HG03571 (cell line): ENCODE measurements at regions not wholly inside any gene's neighbourhood (a gene's known extent, or its start where the extent isn't known, plus 50 kb on each side); places are given as distances from the start of the nearest gene placed in this dataset.

Source experiments
- ATAC-seq: cut with Tn5 transposase; IDR thresholded peaks from one replicate; pipeline ENCODE4 v1.9.1; 2021; ENCODE audit not compliant: unreplicated experiment

DNA sequence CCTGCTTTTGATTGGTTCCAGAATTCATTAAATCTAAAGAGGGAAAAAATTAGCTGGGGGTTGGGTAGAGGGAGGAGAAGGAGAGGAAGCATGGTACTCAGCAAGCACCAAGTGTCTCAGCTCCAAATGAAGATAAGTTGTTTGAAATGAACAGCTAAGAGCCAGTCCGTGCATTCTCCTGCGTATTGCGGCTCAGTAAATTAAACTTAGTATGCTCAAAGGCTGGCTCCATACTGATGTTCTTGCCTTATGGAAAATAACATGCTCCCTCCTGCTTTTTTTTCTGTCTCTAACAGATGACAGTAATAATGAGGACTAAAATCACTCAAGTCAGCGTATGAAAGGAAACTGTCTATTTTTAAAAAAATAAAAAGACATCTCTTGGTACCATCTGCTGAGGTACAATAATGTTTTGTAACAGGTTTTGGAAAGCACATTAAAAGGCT lies 161.0 kb downstream of the SPATA31D1 start:
- ATAC-seq = no peak

DNA sequence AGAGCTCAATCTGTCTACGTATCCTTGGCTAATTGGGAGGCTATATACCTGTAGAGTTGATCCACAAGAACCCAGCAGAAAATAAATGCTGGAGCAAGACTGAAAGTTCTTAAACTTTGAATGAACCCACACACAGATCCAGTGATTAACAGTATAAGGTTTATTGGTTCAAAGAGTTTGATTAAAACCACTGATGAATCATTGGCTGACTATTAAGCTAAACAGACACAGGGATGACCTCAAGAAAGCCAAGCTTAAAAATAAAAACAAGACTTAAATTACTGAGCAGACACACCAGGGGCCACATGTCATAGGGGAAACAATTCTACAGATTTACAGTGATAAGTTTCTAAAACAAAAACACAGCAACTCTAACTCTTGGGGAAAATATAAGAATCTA lies 163.6 kb downstream of the SPATA31D1 start:
- no peak for ATAC-seq

DNA sequence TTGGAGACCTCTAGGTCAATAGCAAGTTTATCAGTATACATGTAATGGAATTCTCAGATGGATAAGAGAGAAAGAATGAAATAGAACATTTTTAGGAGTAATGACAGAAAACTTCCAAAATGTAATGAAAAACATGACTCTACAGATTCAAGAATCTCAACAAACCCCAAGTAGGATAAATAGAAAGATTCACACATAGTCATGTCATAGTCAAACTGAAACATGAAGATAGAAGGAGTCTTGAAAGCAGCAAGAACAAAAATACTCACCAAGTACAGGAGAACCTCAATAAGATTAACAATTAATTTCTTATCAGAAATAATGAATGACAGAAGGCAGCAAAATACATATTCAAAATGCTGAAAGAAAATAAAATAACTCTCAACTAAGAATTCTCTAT lies 164.5 kb downstream of the SPATA31D1 start:
- ATAC-seq = peak; percentile 61

DNA sequence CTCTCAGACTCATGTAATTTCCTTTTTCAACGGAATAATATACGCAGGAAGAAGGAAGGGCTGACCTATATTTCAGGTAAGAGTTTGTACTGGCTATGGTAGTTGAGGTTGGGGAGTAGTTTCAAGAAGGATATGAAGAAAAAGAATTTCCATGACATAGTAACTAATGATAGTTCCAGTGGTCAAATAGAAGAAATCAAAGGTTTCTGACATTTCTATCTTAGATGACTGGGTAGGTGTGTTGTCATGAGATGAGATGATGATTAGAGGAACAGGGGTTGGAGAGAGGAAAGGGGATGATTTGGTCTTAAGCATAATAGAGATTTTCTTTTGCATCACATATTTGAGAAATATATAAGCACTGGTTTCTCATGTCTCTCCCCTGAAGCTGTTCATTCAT lies 166.0 kb downstream of the SPATA31D1 start:
- no peak for ATAC-seq

DNA sequence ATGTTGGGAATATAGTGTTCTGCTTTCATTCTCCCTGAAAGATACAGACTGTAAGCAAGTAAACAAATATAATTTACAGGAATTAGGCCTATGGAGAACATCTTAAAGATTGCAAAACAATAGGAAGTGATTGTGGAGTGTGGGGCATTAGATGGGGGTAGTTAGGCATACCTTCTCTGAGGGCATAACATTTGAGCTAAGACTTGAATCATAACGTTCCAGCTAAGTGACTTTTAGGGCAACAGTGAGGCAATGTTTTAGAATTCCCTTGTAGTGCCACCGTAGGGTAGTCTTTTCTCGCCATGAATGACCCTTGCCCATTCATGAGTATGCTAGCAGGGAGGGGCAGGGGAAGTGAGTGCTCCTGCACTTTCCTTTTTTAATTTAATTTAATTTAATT lies 173.3 kb downstream of the SPATA31D1 start:
- ATAC-seq = no peak

DNA sequence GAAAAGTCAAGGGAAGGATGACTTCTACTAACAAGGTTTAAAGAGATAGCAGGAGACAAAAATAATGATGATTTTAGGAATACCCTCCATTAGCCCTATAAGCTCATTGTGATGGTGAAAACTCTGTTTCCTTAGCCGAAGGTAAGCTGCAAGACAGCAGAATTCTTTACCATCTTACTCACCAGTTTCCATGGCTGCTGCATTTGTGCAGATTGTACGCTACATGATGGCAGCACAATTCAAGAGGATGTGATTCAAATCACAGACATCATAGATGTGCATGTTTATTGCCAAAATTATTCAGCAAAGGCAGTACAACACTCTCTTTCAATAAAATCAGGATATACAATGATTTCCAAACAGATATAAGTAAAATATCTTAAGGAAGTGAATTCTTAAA lies 175.6 kb downstream of the SPATA31D1 start:
- ATAC-seq = no peak

DNA sequence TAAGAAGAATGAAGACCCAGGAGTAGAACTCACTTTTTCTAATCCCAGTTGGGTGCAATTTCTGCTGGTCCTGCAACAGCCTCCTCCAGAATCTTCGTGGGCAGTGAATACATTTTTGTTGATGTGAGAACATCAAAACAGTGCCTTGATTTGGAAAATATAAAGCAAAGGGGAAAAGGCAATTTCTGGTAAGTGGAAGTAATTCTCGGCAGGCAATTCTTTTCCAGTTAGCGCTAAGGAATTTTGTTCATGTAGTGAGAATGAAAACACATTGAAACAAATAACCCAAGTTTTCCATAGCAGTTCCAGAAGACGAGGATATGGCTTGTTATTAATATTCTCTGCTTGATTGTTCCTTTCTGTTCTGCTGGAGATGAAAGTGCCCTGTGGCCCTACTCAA lies 178.7 kb downstream of the SPATA31D1 start:
- ATAC-seq = no peak

DNA sequence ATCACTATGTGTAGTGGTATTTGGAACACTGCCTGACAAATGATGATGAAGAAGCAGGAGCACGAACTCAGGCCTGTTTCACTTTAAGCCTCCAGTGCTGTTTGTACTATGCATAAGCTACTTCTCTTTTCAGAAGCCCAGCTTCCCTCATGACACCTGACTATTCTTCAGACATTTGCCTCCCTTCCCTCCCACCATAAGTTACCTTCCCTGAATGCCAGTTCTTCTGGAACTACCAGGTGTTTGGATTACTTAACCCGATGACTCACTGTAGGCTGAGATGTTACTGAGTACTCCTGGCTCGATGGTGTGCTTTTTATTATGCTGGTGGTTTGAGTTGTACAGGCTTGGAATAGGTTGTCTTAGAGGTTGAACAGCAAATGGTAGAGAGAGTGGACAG lies 180.0 kb downstream of the SPATA31D1 start:
- ATAC-seq = no peak

DNA sequence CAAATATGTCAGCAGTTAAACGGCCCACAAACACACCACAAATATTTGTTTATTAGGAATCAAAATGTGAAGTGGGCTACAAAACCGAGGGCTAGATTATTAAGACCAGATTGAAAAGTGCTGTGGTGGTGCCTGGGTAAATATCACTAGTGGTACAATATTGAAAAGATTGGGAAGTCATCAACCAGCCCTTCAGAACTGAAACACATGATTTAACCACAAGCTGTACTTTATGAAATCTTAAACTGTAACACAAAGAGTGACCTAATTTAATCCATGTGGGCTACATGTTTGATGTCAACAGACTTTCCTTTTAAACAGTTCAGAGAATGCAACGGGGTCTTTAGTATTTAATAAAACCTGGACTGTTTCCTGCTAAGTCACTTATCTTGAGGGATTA lies 182.3 kb downstream of the SPATA31D1 start:
- ATAC-seq = no peak

DNA sequence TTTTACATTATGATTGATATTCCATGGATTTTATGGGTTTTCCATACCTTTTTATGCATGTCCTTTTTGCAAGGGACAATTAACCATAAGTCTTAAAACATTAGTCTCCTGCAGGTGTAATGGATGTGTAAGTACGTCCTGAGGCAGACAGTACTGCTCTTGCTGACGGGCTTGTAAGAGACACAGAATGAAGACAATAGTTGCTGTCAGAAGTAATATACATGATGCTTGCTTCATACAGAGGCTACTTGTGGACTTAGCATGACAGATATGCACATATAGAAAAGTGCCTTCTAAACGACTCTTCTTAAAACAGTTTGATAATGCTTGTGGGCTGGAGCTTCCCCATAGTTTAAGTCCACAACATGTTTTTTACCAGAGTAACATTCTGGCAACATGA lies 182.7 kb downstream of the SPATA31D1 start:
- ATAC-seq = no peak

DNA sequence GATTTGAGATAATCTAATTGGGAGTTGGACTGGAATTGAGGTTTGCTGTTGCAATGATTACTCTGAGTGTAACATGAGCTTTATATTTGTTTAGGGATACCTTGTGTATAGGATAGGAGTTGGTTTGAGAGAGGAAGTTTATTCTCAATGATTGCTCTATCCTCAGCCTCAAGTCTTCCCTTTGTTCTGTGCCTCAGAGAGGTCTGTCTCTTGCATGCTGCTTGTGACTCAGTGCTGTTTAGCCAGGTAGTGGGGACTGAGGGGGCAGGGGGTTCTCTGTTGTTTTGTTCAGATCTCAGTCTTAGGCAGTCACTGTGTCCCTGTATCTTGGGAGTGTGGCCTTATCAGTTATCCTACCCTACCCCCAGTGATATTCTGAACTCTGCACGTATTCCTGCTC lies 192.1 kb downstream of the SPATA31D1 start:
- ATAC-seq = no peak

DNA sequence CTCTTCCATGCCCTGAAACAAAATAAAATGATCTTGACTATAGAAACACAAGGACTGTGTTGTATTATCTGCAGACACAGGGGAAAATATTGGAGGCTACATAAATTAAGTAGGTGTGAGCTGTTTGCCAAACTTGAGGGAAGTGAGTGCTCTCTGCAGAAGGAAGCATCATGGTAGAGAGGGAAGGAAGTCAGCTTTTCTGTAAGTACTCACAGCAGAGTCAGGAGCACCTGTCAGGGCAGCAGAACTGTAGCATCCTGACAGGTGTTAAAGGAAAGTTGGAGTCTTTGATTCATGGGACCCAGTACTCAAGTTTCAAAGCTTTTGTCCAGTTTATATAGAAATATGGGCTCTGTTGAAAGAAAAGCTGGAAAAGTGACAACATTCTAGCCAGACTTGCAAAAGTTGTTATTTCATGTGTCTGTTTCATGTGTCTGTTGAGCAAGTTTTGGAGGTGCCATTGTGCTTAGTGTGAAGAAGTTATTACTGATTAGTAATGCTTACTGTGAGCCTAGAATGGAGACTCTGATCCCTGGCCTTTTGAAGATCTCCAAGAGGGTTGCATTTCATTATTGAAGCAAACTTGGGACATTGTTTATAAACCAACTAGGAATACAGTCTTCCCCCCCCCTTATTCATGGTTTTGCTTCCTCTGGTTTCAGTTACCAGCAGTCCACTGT lies 194.7 kb downstream of the SPATA31D1 start:
- ATAC-seq = no peak

DNA sequence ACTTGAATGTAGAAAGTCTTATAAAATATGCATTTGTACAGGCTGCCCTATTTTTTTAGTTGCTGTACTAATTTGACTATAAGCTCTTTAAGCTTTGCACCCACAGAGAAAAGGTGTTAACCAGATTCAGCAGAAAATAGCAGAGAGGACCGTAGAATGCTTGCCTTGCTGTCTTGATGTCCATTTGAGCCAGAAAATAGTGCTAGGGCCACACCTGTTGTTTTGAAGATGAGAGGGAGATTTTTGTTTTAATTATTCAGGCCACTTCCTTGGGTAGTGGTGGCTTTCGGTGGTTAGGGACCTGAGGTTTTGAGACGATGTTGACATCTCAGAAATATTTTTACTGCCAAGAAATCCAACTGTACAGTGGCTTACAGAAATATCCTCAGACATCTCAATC lies 196.0 kb downstream of the SPATA31D1 start:
- peak; percentile 53 for ATAC-seq

DNA sequence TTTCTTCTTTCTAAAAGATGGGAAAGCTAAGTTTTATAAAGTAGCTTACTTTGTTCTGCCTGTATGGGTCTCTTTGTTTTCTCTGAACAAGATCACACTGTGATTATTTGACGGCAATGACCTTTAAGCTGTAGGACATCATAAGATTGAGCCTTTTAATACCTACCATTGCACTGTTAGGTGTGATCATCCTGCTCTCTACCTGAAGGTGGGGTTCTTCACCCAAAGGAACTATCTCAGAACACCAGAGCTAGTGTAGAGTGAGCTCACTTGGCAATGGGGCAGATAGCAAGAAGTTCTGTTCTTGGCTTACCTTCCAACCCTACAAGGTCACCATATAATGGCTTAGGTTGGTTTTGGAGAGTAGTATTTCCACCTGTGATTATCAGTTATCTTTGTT lies 200.2 kb downstream of the SPATA31D1 start:
- ATAC-seq = no peak

DNA sequence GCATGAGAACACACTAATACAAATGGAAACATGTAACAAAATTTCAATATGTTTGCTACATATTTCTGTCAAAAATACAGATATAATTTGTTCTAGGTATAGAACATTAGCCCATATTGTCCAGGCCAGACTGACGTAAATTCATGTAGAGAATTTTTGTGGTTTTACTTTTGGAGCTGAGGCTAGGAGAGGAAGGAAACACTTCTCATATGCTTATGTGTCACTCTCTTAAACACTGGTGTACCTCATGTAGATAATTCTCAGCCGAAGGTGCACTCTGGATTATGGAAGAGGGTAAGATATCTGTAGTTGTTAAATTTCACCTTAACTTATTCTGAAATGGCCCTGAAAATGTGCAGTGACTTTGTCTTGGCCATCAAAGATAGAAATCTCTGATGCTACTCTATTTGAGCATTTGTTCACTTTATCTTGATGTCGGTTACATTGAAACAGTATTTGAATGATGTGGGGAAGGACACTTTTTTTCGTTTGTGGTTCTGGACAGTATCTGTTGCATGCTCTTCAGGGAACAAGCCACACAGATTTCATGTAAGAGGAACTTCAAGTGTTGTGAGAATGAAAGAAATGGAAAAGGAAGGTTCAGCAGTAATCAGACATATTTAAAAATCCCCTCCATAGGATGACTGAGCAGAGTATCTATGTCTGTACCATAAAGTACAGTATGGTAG lies 202.7 kb downstream of the SPATA31D1 start:
- ATAC-seq = no peak

DNA sequence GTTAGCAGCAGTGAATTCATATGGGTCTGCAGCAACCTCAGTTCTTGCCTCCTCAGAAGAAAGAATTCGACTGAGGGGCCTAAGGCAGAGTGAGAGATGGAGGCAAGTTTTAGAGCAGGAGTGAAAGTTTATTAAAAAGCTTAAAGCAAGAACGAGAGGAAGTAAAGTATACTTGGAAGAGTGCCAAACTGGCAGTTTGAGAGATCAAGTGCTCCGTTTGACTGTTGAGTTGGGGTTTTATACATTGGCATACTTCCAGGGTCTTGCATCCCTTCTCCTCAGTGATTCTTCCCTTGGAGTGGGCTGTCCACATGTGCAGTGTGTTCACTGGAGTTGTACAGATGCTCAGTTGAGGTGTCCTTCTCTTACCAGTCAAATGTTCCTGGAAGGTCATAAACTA lies 203.6 kb downstream of the SPATA31D1 start:
- no peak for ATAC-seq

DNA sequence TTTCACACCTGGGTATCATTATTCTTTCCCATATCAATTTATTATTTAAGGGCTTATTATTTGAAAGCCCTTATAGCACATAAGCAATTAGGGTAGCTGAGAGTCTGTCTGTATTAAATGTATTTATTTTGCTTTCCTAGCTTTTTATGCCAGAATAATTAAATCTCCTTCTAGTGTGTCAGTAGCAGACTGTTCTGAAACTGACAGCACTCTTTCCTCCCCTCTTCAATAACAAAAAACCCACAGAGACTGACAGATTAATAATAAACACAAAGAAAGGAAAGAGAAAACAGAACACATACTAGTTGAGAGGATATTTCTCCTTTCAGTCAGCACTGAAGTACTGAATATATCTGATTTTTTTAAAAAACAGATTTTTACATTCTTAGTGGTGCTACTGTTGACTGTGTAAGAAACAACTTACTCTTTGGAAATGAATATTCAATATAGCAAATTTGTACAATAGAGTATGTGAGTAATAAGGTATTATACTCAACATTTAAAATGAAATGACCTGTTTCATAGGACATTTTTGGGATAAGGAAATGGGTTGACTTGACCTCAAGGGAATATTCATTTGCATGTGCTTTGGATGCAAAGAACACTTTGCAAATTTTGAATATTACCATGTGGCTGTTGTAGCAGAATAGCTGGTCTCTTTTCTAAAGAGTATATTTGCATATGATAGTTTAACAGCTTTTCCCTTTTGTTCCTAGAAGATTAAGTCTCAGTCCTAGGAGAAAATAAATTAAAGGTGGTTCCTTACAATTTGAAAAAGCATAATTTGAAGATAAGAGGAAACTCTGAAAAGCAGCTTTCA lies 208.3 kb downstream of the SPATA31D1 start:
- no peak for ATAC-seq

DNA sequence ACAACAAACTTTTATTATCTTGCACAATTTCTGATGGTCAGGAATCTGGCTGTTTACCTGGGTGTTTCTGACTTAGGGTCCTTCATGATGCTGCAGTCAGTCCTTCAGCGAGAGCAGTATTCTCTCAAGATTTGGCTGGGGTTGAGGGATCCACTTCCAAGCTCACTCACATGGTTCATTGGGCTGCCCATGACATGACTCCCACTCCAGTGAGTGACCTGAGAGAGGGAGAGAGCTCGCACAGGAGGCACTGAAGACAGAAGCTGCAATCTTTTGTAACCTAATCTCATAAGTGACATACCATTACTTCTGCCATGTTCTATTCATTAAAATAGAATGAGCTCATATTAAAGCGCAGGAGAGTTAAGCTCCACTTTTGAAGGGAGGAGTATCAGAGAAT lies 212.6 kb downstream of the SPATA31D1 start:
- no peak for ATAC-seq

DNA sequence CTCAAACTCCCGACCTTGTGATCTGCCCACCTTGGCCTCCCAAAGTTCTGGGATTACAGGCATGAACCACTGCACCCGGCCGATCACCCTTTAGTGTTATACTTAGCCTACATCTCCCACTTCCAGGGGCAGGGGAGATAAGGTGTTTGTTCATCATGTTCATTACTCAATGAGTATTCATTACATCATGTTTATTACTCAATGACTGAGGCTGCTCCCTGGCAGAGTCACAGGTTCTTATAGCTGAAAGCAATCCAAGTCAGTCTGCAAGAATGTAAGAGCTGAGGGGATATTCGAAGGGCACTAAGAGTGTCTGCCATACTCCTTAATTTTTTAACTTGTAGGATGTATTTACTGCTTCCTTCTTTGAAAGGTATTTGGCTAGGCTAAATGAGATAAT lies 214.2 kb downstream of the SPATA31D1 start:
- no peak for ATAC-seq

DNA sequence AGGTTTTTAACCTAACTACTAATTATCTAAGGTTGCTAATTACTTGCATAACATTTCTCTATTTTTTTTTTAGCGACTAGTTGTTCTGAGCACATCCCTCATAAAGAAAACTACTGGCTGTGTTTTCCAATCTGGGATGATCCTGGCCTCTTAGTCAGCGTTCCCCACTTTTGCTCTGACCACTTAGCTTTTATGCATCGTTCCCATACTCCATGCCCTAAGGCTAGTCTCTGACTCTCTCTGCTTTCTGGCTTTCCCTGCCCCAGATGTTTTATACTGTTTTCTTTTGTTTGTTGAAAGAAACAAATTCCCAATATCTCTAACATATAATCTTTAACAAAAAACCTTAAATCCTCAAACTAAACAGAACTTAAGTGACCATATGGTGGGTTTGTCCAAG lies 217.9 kb downstream of the SPATA31D1 start:
- ATAC-seq = no peak

DNA sequence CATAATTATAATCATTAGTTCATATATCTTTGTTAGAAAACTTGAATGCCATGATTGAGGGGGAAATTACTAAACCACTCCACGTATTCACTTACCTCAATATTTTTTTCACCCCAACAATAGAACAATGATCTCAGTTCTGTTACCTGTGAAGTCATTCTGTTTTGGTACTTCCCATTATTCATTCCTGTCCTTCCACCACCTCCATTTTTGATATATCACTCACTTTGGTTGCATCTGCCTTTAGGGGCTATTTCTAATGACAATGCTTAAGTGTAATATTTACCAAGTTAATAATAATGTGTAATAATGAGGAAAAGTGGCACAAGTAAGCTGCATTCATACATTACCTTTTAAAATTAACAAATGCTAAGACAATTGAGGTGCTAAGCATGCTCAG lies 218.4 kb downstream of the SPATA31D1 start:
- ATAC-seq = no peak
